GM12864 (cell line): ENCODE measurements at regions not wholly inside any gene's neighbourhood (a gene's known extent, or its start where the extent isn't known, plus 50 kb on each side); places are given as distances from the start of the nearest gene placed in this dataset.

Source experiments
- DNase-seq: peaks from one replicate; pipeline ENCODE4 v3.0.0-alpha.2; 2011; ENCODE audit warnings: low read depth
- H3K4me3 ChIP-seq: 2 replicates; pipeline ENCODE4 v1.5.1; 2011; ENCODE audit warnings: mild to moderate bottlenecking, low read depth, low read length, control low read depth
- CTCF ChIP-seq: IDR thresholded peaks from 2 replicates; pipeline ENCODE4 v1.5.1; 2011; ENCODE audit warnings: low read depth, mild to moderate bottlenecking, moderate library complexity, low read length, control low read depth, inconsistent platforms; ENCODE audit errors: missing control alignments

GRCh38 chr7:131074043-131074442, 253.6 kb upstream of the MKLN1 start:
- TF ChIP-seq CTCF, result no peak
- no peak for DNase-seq
- no peak overlapping the region for H3K4me3 ChIP-seq

GRCh38 chr7:131074585-131074984, 253.1 kb upstream of the MKLN1 start:
- no peak for TF ChIP-seq CTCF
- H3K4me3 ChIP-seq, result no peak overlapping the region
- no peak for DNase-seq

- H3K4me3 ChIP-seq, result no peak overlapping the region
- no peak for TF ChIP-seq CTCF
- no peak for DNase-seq
These were observed 252.3 kb upstream of the MKLN1 start for GRCh38 chr7:131075406-131075805.

- no peak for DNase-seq
- no peak for TF ChIP-seq CTCF
- H3K4me3 ChIP-seq, result no peak overlapping the region
These were observed 251.6 kb upstream of the MKLN1 start for GRCh38 chr7:131076032-131076431.

- DNase-seq, result no peak
- no peak overlapping the region for H3K4me3 ChIP-seq
- no peak for TF ChIP-seq CTCF
These were observed 250.9 kb upstream of the MKLN1 start for GRCh38 chr7:131076711-131077181.

- no peak for DNase-seq
- no peak for TF ChIP-seq CTCF
- H3K4me3 ChIP-seq, result no peak overlapping the region
These were observed 249.9 kb upstream of the MKLN1 start for GRCh38 chr7:131077735-131078134.

- TF ChIP-seq CTCF, result no peak
- no peak overlapping the region for H3K4me3 ChIP-seq
- no peak for DNase-seq
These were observed 246.9 kb upstream of the MKLN1 start for GRCh38 chr7:131080754-131081153.
